HEK293 (cell line): ENCODE measurements at regions not wholly inside any gene's neighbourhood (a gene's known extent, or its start where the extent isn't known, plus 50 kb on each side); places are given as distances from the start of the nearest gene placed in this dataset.

Source experiments
- CTCF ChIA-PET: fragments of 350-600 bp; formaldehyde crosslinking; extraction: SDS; loops from one replicate; lab custom pipeline; 2021; ENCODE audit warnings: antibody characterized with exemption; lab: Yijun Ruan, JAX
- POLR2A ChIA-PET: fragments of 300-600 bp; formaldehyde crosslinking; extraction: SDS; loops from one replicate; lab custom pipeline; 2020; ENCODE audit warnings: antibody characterized with exemption, inconsistent platforms; lab: Yijun Ruan, JAX
- H3K27ac ChIP-seq: fragments of 200-500 bp; sonication (Bioruptor generic); 2 replicates; pipeline ENCODE4 v1.5.1; 2014; ENCODE audit warnings: low read depth, low read length, control low read depth, inconsistent platforms; ENCODE audit errors: extremely low read depth
- H3K36me3 ChIP-seq, 2 experiments: fragments of 200-500 bp in 1 of 2; sonication (Bioruptor generic) in 1 of 2; 1 replicate in 1 of 2; 2 replicates in 1 of 2; pipeline ENCODE4 v1.5.1; 2014 to 2017; ENCODE audit warnings: inconsistent platforms in 2 of 2, low read length in 2 of 2; ENCODE audit not compliant: control insufficient read depth in 2 of 2, insufficient read depth in 1 of 2
- H3K4me1 ChIP-seq: fragments of 200-500 bp; sonication (Bioruptor generic); 2 replicates; pipeline ENCODE4 v1.5.1; 2014; ENCODE audit warnings: mild to moderate bottlenecking, low read length, inconsistent platforms; ENCODE audit not compliant: control insufficient read depth, insufficient read depth
- H3K4me3 ChIP-seq: 2 replicates; pipeline ENCODE4 v1.5.1; 2011; ENCODE audit warnings: low read depth, mild to moderate bottlenecking, control low read depth, low read length, moderate library complexity
- H3K9me3 ChIP-seq: fragments of 200-500 bp; sonication (Bioruptor generic); 2 replicates; pipeline ENCODE4 v1.5.1; 2014; ENCODE audit warnings: low read depth, low read length, inconsistent platforms; ENCODE audit not compliant: control insufficient read depth, insufficient read depth
- OVOL3 ChIP-seq: fragments of 450-650 bp; formaldehyde crosslinking; IDR thresholded peaks from 2 replicates; pipeline ENCODE4 v1.5.1; 2016; ENCODE audit warnings: missing biosample characterization, missing genetic modification characterization
- RBAK ChIP-seq: fragments of 450-650 bp; formaldehyde crosslinking; IDR thresholded peaks from 2 replicates; pipeline ENCODE4 v1.5.1; 2016; ENCODE audit warnings: missing biosample characterization, missing genetic modification characterization
- SETDB1 ChIP-seq: IDR thresholded peaks from one replicate; pipeline ENCODE4 v1.6.1; 2017; ENCODE audit warnings: mild to moderate bottlenecking, low read length, moderate library complexity, mixed read lengths; ENCODE audit not compliant: insufficient read length
- SP7 ChIP-seq: fragments of 450-650 bp; formaldehyde crosslinking; IDR thresholded peaks from 2 replicates; pipeline ENCODE4 v1.5.1; 2016; ENCODE audit warnings: missing biosample characterization, missing genetic modification characterization
- ZFP3 ChIP-seq: fragments of 450-650 bp; formaldehyde crosslinking; IDR thresholded peaks from 2 replicates; pipeline ENCODE4 v1.5.1; 2016; ENCODE audit warnings: low read depth, missing biosample characterization, missing genetic modification characterization
- ZNF248 ChIP-seq: fragments of 450-650 bp; formaldehyde crosslinking; IDR thresholded peaks from 2 replicates; pipeline ENCODE4 v1.5.1; 2017; ENCODE audit warnings: missing biosample characterization, missing genetic modification characterization
- ZNF398 ChIP-seq: fragments of 450-650 bp; formaldehyde crosslinking; IDR thresholded peaks from 2 replicates; pipeline ENCODE4 v1.5.1; 2017; ENCODE audit warnings: missing biosample characterization, missing genetic modification characterization
- ZNF513 ChIP-seq: fragments of 450-650 bp; IDR thresholded peaks from 2 replicates; pipeline ENCODE4 v1.5.1; 2018; ENCODE audit warnings: missing biosample characterization, missing genetic modification characterization
- ZNF521 ChIP-seq: fragments of 450-650 bp; formaldehyde crosslinking; IDR thresholded peaks from 2 replicates; pipeline ENCODE4 v1.5.1; 2017; ENCODE audit warnings: missing biosample characterization, mild to moderate bottlenecking, missing genetic modification characterization
- ZNF549 ChIP-seq: fragments of 450-650 bp; IDR thresholded peaks from 2 replicates; pipeline ENCODE4 v1.5.1; 2018; ENCODE audit warnings: missing biosample characterization, missing genetic modification characterization, mild to moderate bottlenecking, inconsistent platforms, moderate library complexity
- ZNF600 ChIP-seq: fragments of 450-650 bp; formaldehyde crosslinking; IDR thresholded peaks from 2 replicates; pipeline ENCODE4 v1.5.1; 2016; ENCODE audit warnings: missing biosample characterization, missing genetic modification characterization
- ZNF654 ChIP-seq: fragments of 450-650 bp; formaldehyde crosslinking; IDR thresholded peaks from 2 replicates; pipeline ENCODE4 v1.5.1; 2016; ENCODE audit warnings: low read depth, missing biosample characterization, missing genetic modification characterization
- ZNF670 ChIP-seq: fragments of 450-650 bp; formaldehyde crosslinking; IDR thresholded peaks from 2 replicates; pipeline ENCODE4 v1.5.1; 2016; ENCODE audit warnings: missing biosample characterization, missing genetic modification characterization, low read depth
- ZNF707 ChIP-seq: fragments of 450-650 bp; formaldehyde crosslinking; IDR thresholded peaks from 2 replicates; pipeline ENCODE4 v1.5.1; 2016; ENCODE audit warnings: missing biosample characterization, missing genetic modification characterization

GRCh38 chr22:27226666-27227065, 569.3 kb downstream of the MIAT start:
- CTCF ChIA-PET, result no interaction called here
- Histone ChIP-seq H3K9me3 (no peaks in the 10 kb centered on the region), H3K4me3 (no peak overlapping the region), H3K4me1 (peaks cover 3% of the 10 kb centered on the region)
- TF ChIP-seq ZNF654, result no peak
- TF ChIP-seq OVOL3 (tag by site-specific recombination), result no peak
- TF ChIP-seq ZNF398 (tag by site-specific recombination), result no peak
- TF ChIP-seq, all 188 proteins: peak for 0
- no peaks in the 10 kb centered on the region for H3K36me3 ChIP-seq
- POLR2A ChIA-PET, result no interaction called here
- H3K27ac ChIP-seq, result no peak overlapping the region

- ChIA-PET CTCF (no interaction called here), POLR2A (interaction anchor here (0.6 kb wide), 1 partner anchor 88 kb away, joined by 4 read pairs; no protein-coding TSS in a partner anchor)
Measured at GRCh38 chr22:27228771-27229170, 571.4 kb downstream of the MIAT start.

GRCh38 chr22:27230189-27230588, 571.4 kb downstream of the MN1 start:
- Histone ChIP-seq H3K4me1 (no peaks in the 10 kb centered on the region), H3K4me3 (no peak overlapping the region), H3K27ac (no peak overlapping the region), H3K9me3 (no peaks in the 10 kb centered on the region), H3K36me3 (no peaks in the 10 kb centered on the region)
- POLR2A ChIA-PET, result no interaction called here
- CTCF ChIA-PET, result interaction anchor here (0.8 kb wide), 2 partner anchors 10 to 14 kb away, joined by 3 to 5 read pairs; no protein-coding TSS in a partner anchor
- TF ChIP-seq SETDB1, result peak; percentile 29
- TF ChIP-seq ZNF398 (tag by site-specific recombination), result no peak
- TF ChIP-seq ZNF670 (tag by site-specific recombination), result no peak
- TF ChIP-seq ZNF707, result no peak
- no peak for TF ChIP-seq ZFP3 (tag by site-specific recombination)
- no peak for TF ChIP-seq OVOL3 (tag by site-specific recombination)
- TF ChIP-seq RBAK, result peak; percentile 92
- TF ChIP-seq SP7 (tag by site-specific recombination), result no peak
- TF ChIP-seq ZNF521, result no peak
- no peak for TF ChIP-seq ZNF513

More at GRCh38 chr22:27228771-27229170, 571.4 kb downstream of the MIAT start:
- Histone ChIP-seq H3K4me1 (peaks cover 3% of the 10 kb centered on the region), H3K4me3 (no peak overlapping the region), H3K9me3 (no peaks in the 10 kb centered on the region), H3K27ac (no peak overlapping the region), H3K36me3 (no peaks in the 10 kb centered on the region)
- TF ChIP-seq ZNF600 (tag by site-specific recombination), result no peak
- no peak for TF ChIP-seq ZNF248 (tag by site-specific recombination)
- no peak for TF ChIP-seq ZNF549 (tag by site-specific recombination)
